B cell (primary cell): ENCODE measurements at regions not wholly inside any gene's neighbourhood (a gene's known extent, or its start where the extent isn't known, plus 50 kb on each side); places are given as distances from the start of the nearest gene placed in this dataset.

Experiments used
- ATAC-seq: fragments of 200-7000 bp; cut with Tn5 transposase; one replicate; pipeline ENCODE4 v1.10.0; 2021; ENCODE audit warnings: low read depth, mild to moderate bottlenecking, moderate number of reproducible peaks, moderate library complexity
- CTCF ChIA-PET: fragments of 350-600 bp; sonication (Branson Sonifier 250); formaldehyde crosslinking; loops from one replicate; lab custom pipeline; 2021; ENCODE audit warnings: antibody characterized with exemption, inconsistent platforms; lab: Charles Lee
- POLR2A ChIA-PET: fragments of 350-600 bp; sonication (Branson Sonifier 250); formaldehyde crosslinking; loops from one replicate; lab custom pipeline; 2021; ENCODE audit warnings: antibody characterized with exemption; lab: Charles Lee
- DNase-seq: peaks from one replicate; pipeline ENCODE4 v3.0.0; 2013
- H2AFZ ChIP-seq: 2 replicates; pipeline ENCODE4 v1.6.1; 2012; ENCODE audit warnings: mild to moderate bottlenecking, low read depth, low read length; ENCODE audit not compliant: insufficient read depth, poor library complexity, severe bottlenecking
- H3K27ac ChIP-seq, 2 donors: 1 replicate in 1 of 2; 2 replicates in 1 of 2; pipeline ENCODE4 v1.5.1; 2012 to 2013; ENCODE audit warnings: low read length in 2 of 2, mild to moderate bottlenecking in 2 of 2, moderate library complexity in 1 of 2
- H3K27me3 ChIP-seq, 4 experiments: fragments of 200-600 bp in 1 of 4; sonication (generic) in 1 of 4; replicated peaks in 1 of 4; 1 replicate in 2 of 4; 2 replicates in 2 of 4; pipeline versions ENCODE4 v1.6.1 to v1.7.0; 2013 to 2016; ENCODE audit warnings: low read length in 3 of 4, mild to moderate bottlenecking in 2 of 4, mixed read lengths in 1 of 4, moderate library complexity in 1 of 4; ENCODE audit not compliant: insufficient read depth in 4 of 4, control insufficient read depth in 3 of 4; ENCODE audit errors: control extremely low read depth in 1 of 4
- H3K36me3 ChIP-seq, 2 experiments: replicated peaks in 1 of 2; 1 replicate in 1 of 2; 2 replicates in 1 of 2; pipeline versions ENCODE4 v1.6.1 to v1.7.1; 2013; ENCODE audit warnings: low read length in 1 of 2; ENCODE audit not compliant: insufficient read depth in 2 of 2, control insufficient read depth in 1 of 2; ENCODE audit errors: control extremely low read depth in 1 of 2, extremely low read depth in 1 of 2
- H3K4me1 ChIP-seq, 2 donors: fragments of 200-600 bp in 1 of 2; sonication (generic) in 1 of 2; 1 replicate in 1 of 2; 2 replicates in 1 of 2; pipeline versions ENCODE4 v1.5.1 to v1.6.1; 2013 to 2017; ENCODE audit warnings: low read length in 2 of 2; ENCODE audit not compliant: control insufficient read depth in 2 of 2, insufficient read depth in 2 of 2
- H3K4me2 ChIP-seq: replicated peaks from 2 replicates; pipeline ENCODE3; 2012; ENCODE audit warnings: mild to moderate bottlenecking, low read depth, low read length; ENCODE audit not compliant: poor library complexity, severe bottlenecking
- H3K4me3 ChIP-seq, 5 experiments: fragments of 200-600 bp in 1 of 5; sonication (generic) in 1 of 5; 1 replicate in 3 of 5; 2 replicates in 2 of 5; pipeline versions ENCODE4 v1.5.1 to v1.7.0; 2011 to 2016; ENCODE audit warnings: low read length in 4 of 5, mild to moderate bottlenecking in 4 of 5, low read depth in 2 of 5, control low read depth in 1 of 5, moderate library complexity in 1 of 5; ENCODE audit not compliant: insufficient read depth in 1 of 5; ENCODE audit errors: control extremely low read depth in 1 of 5, extremely low read depth in 1 of 5
- H3K79me2 ChIP-seq: fragments of 200-600 bp; sonication (generic); one replicate; pipeline ENCODE4 v1.6.0; 2016; ENCODE audit warnings: low read length; ENCODE audit not compliant: control insufficient read depth, insufficient read depth
- H3K9ac ChIP-seq: fragments of 200-600 bp; sonication (generic); 2 replicates; pipeline ENCODE4 v1.6.1; 2017; ENCODE audit warnings: mild to moderate bottlenecking, low read length, moderate library complexity
- H3K9me3 ChIP-seq, 3 donors: one replicate each; pipeline versions ENCODE4 v1.6.1 to v1.7.1; 2013; ENCODE audit warnings: low read length in 2 of 3; ENCODE audit not compliant: control insufficient read depth in 2 of 3, insufficient read depth in 1 of 3; ENCODE audit errors: control extremely low read depth in 1 of 3
- H4K20me1 ChIP-seq: 2 replicates; pipeline ENCODE4 v1.6.0; 2012; ENCODE audit warnings: mild to moderate bottlenecking, low read length; ENCODE audit not compliant: insufficient read depth, control insufficient read depth, poor library complexity, severe bottlenecking
- H3K27ac Mint-ChIP-seq: one replicate; pipeline ENCODE4 v1.8.0; 2021; ENCODE audit warnings: mixed read lengths
- H3K27me3 Mint-ChIP-seq: one replicate; pipeline ENCODE4 v1.8.0; 2021; ENCODE audit warnings: mixed read lengths
- H3K4me1 Mint-ChIP-seq: one replicate; pipeline ENCODE4 v1.8.0; 2021; ENCODE audit warnings: mixed read lengths
- H3K4me3 Mint-ChIP-seq: one replicate; pipeline ENCODE4 v1.8.0; 2021; ENCODE audit warnings: mixed read lengths
- H3K9me3 Mint-ChIP-seq: one replicate; pipeline ENCODE4 v1.8.0; 2022; ENCODE audit warnings: mixed read lengths; ENCODE audit not compliant: insufficient read depth
- CTCF ChIP-seq: fragments of 200-600 bp; IDR thresholded peaks from one replicate; pipeline ENCODE4 v1.8.0; 2022; ENCODE audit warnings: antibody characterized with exemption, mild to moderate bottlenecking
- EZH2 ChIP-seq: IDR thresholded peaks from 2 replicates; pipeline ENCODE4 v1.6.1; 2012; ENCODE audit warnings: borderline replicate concordance, low read depth, mild to moderate bottlenecking, moderate library complexity, low read length; ENCODE audit not compliant: insufficient read depth, poor library complexity, severe bottlenecking
- WGBS: methylation state at CpG from one replicate; pipeline ENCODE4 v1.1.5; 2013; ENCODE audit warnings: missing lambda C conversion rate; ENCODE audit not compliant: insufficient coverage; 5-methylcytosine and 5-hydroxymethylcytosine counted together
- intact Hi-C: fragments of 100-400 bp; cut with micrococcal nuclease; formaldehyde crosslinking; loops from one replicate; pipeline ENCODE4 v1.10.0; 2022

GRCh38 chr17:55903028-55903690, 152.3 kb downstream of the PCTP start:
- ATAC-seq (no peak), DNase-seq (no peak)
- Histone ChIP-seq H3K9me3 (no peaks in the 10 kb centered on the region), H3K4me2 (no peak overlapping the region), H3K4me1 (no peaks in the 10 kb centered on the region), H3K79me2 (no peaks in the 10 kb centered on the region), H3K27me3 (no peaks in the 10 kb centered on the region), H3K27ac (no peak overlapping the region), H4K20me1 (no peaks in the 10 kb centered on the region), H2AFZ (no peak overlapping the region), H3K36me3 (no peaks in the 10 kb centered on the region), H3K9ac (no peak overlapping the region), H3K4me3 (no peak overlapping the region)
- TF ChIP-seq CTCF (no peak), EZH2 (no peak)
- ChIA-PET POLR2A (no interaction called here), CTCF (no interaction called here)
- intact Hi-C loops = no loop called here
- no peaks in the 10 kb centered on the region for H3K9me3 Mint-ChIP-seq
- no peak overlapping the region for H3K27ac Mint-ChIP-seq
- peaks cover 3% of the 10 kb centered on the region for H3K27me3 Mint-ChIP-seq
- no peaks in the 10 kb centered on the region for H3K4me1 Mint-ChIP-seq
- H3K4me3 Mint-ChIP-seq = no peak overlapping the region
- WGBS = no CpG with 5 or more reads among the region's 2 CpGs

GRCh38 chr17:55909776-55910175, 158.9 kb downstream of the PCTP start:
- H3K9ac ChIP-seq = no peak overlapping the region
- no peak overlapping the region for H3K4me3 ChIP-seq
- Mint-ChIP-seq H3K4me1 (no peaks in the 10 kb centered on the region), H3K27ac (no peak overlapping the region), H3K27me3 (peaks cover 6% of the 10 kb centered on the region), H3K9me3 (peaks cover 4% of the 10 kb centered on the region), H3K4me3 (no peak overlapping the region)
- no peak overlapping the region for H3K27ac ChIP-seq
- no peaks in the 10 kb centered on the region for H3K36me3 ChIP-seq
- WGBS = 94% methylated on average over 5 of the region's 5 CpGs
- no peaks in the 10 kb centered on the region for H3K79me2 ChIP-seq
- no peak overlapping the region for H3K4me2 ChIP-seq
- H2AFZ ChIP-seq = no peak overlapping the region
- DNase-seq (no peak), ATAC-seq (no peak)
- ChIA-PET CTCF (no interaction called here), POLR2A (no interaction called here)
- intact Hi-C loops = no loop called here
- no peaks in the 10 kb centered on the region for H4K20me1 ChIP-seq
- no peaks in the 10 kb centered on the region for H3K27me3 ChIP-seq
- H3K4me1 ChIP-seq = no peaks in the 10 kb centered on the region
- H3K9me3 ChIP-seq = peaks cover 0 to 6% (median 2%) of the 10 kb centered on the region in 3 donors
- TF ChIP-seq CTCF = no peak
- TF ChIP-seq EZH2 = no peak
